ENCODE measurements at regions not wholly inside any gene's neighbourhood (a gene's known extent, or its start where the extent isn't known, plus 50 kb on each side); places are given as distances from the start of the nearest gene placed in this dataset.

- intact Hi-C loops (cut with micrococcal nuclease; ENCODE audit: unreplicated experiment) = loop anchor here (5.0 kb wide), 1 partner anchor 187 kb away; no protein-coding TSS in a partner anchor
- TF ChIP-seq SIN3A (IDR thresholded peaks at IDR 0.05; ENCODE audit: borderline replicate concordance, insufficient read depth, low read depth, low read length) = no peak
- TF ChIP-seq CTCF (IDR thresholded peaks at IDR 0.05) = peak; percentile 55
- ATAC-seq (no peak), DNase-seq (ENCODE audit: low read depth, low spot score) (no peak)
- CTCF ChIA-PET = interaction anchor here (0.9 kb wide), 1 partner anchor 182 kb away, joined by 7 read pairs; no protein-coding TSS in a partner anchor
- H3K36me3 ChIP-seq (ENCODE audit: control insufficient read depth, insufficient read depth, low read length) = no peaks in the 10 kb centered on the region
- H3K4me1 ChIP-seq (ENCODE audit: control insufficient read depth, insufficient read depth, low read length) = no peaks in the 10 kb centered on the region
- no peak overlapping the region for H3K27ac ChIP-seq (ENCODE audit: low read length)
- POLR2A ChIA-PET = no interaction called here
- H3K27me3 ChIP-seq (ENCODE audit: control insufficient read depth, insufficient read depth, low read length) = no peaks in the 10 kb centered on the region
- in situ Hi-C loops (cut with HindIII; ENCODE audit: low pct_unique_long_range_greater_than_20kb, low sequenced_read_pairs) = no loop called here
- H3K4me3 ChIP-seq (ENCODE audit: low read depth in 2 of 2, low read length in 2 of 2) = no peak overlapping the region
- H3K9me3 ChIP-seq (ENCODE audit: control insufficient read depth, insufficient read depth, low read depth, low read length) = no peaks in the 10 kb centered on the region
- no TSS peak for BruUV-seq (replicated peaks)
Measured at GRCh38 chr21:38170283-38170682, 86.5 kb upstream of the KCNJ15 start.

GRCh38 chr21:38170704-38171682 is 85.8 kb upstream of the KCNJ15 start:
- TF ChIP-seq REST (IDR thresholded peaks at IDR 0.05; ENCODE audit: insufficient read depth in 1 of 2, low read depth in 2 of 2, low read length in 1 of 2) (no peak), CTCF (IDR thresholded peaks at IDR 0.05) (no peak; the same call in 1 of the 2 replicates), POLR2AphosphoS5 (IDR thresholded peaks at IDR 0.05; ENCODE audit: low read depth, low read length) (no peak), TCF7L2 (IDR thresholded peaks at IDR 0.05; ENCODE audit: low read depth, low read length) (no peak)
- no TSS peak for BruUV-seq (replicated peaks)
- ChIA-PET CTCF (interaction anchor here (0.9 kb wide), 1 partner anchor 181 kb away, joined by 7 read pairs; no protein-coding TSS in a partner anchor), POLR2A (no interaction called here)
- intact Hi-C loops (cut with micrococcal nuclease; ENCODE audit: unreplicated experiment) = loop anchor here (5.0 kb wide), 1 partner anchor 186 kb away; no protein-coding TSS in a partner anchor
- Histone ChIP-seq H3K4me3 (ENCODE audit: low read depth in 2 of 2, low read length in 2 of 2) (no peak overlapping the region), H3K9me3 (ENCODE audit: control insufficient read depth, insufficient read depth, low read depth, low read length) (no peaks in the 10 kb centered on the region), H3K27me3 (ENCODE audit: control insufficient read depth, insufficient read depth, low read length) (no peaks in the 10 kb centered on the region), H3K4me1 (ENCODE audit: control insufficient read depth, insufficient read depth, low read length) (no peaks in the 10 kb centered on the region), H3K36me3 (ENCODE audit: control insufficient read depth, insufficient read depth, low read length) (no peaks in the 10 kb centered on the region), H3K27ac (ENCODE audit: low read length) (no peak overlapping the region)
- ATAC-seq = no peak
- DNase-seq (ENCODE audit: low read depth, low spot score) = no peak
- in situ Hi-C loops (cut with HindIII; ENCODE audit: low pct_unique_long_range_greater_than_20kb, low sequenced_read_pairs) = no loop called here
